Cardiac septum (tissue), 1 donor: ENCODE measurements at regions not wholly inside any gene's neighbourhood (a gene's known extent, or its start where the extent isn't known, plus 50 kb on each side); places are given as distances from the start of the nearest gene placed in this dataset.
A peak's percentile ranks its signal among the peaks of the same experiment; 100 is the strongest.

ENCODE experiments used
- DNase-seq: peaks from one replicate; pipeline ENCODE4 v3.0.0-alpha.2; 2020; ENCODE audit warnings: low spot score
- intact Hi-C: fragments of 100-400 bp; cut with DNase I; formaldehyde crosslinking; loops from one replicate; pipeline ENCODE4 v1.14.0; 2022
- donor health status: DM: no; HTN: no; CAD: no.

- intact Hi-C loops = no loop called here
- DNase-seq = no peak
Measured at GRCh38 chr12:124640056-124640455, 72.6 kb upstream of the NCOR2 start.

- DNase-seq = no peak
Measured at GRCh38 chr12:124639122-124639806, 71.9 kb upstream of the NCOR2 start.

GRCh38 chr12:124637581-124637981 is 70.2 kb upstream of the NCOR2 start:
- no peak for DNase-seq
- intact Hi-C loops = no loop called here

More at GRCh38 chr12:124639122-124639806, 71.9 kb upstream of the NCOR2 start:
- intact Hi-C loops = no loop called here

GRCh38 chr12:124637163-124637562 is 69.8 kb upstream of the NCOR2 start:
- intact Hi-C loops = no loop called here
- DNase-seq = no peak

GRCh38 chr12:124636138-124636978 is 68.9 kb upstream of the NCOR2 start:
- DNase-seq = no peak
- intact Hi-C loops = no loop called here

- intact Hi-C loops = no loop called here
- DNase-seq = no peak
Measured at GRCh38 chr12:124635316-124635715, 67.9 kb upstream of the NCOR2 start.

- intact Hi-C loops = no loop called here
- no peak for DNase-seq
Measured at GRCh38 chr12:124633365-124634362, 66.3 kb upstream of the NCOR2 start.

GRCh38 chr12:124632519-124632984 is 65.1 kb upstream of the NCOR2 start:
- DNase-seq = no peak
- intact Hi-C loops = no loop called here

- intact Hi-C loops = no loop called here
- no peak for DNase-seq
Measured at GRCh38 chr12:124631681-124632256, 64.4 kb upstream of the NCOR2 start.

GRCh38 chr12:124630791-124631313 is 63.4 kb upstream of the NCOR2 start:
- no peak for DNase-seq
- intact Hi-C loops = no loop called here

- DNase-seq = no peak
- intact Hi-C loops = loop anchor here (5.0 kb wide), 2 partner anchors 63 to 92 kb away; partner anchors contain the start of gene NCOR2
Measured at GRCh38 chr12:124629789-124630480, 62.5 kb upstream of the NCOR2 start.

GRCh38 chr12:124629117-124629516 is 61.7 kb upstream of the NCOR2 start:
- intact Hi-C loops = loop anchor here (5.0 kb wide), 2 partner anchors 62 to 93 kb away; partner anchors contain the start of gene NCOR2
- DNase-seq = no peak

- intact Hi-C loops = loop anchor here (2.0 to 5.0 kb wide), 4 partner anchors 27 to 94 kb away; partner anchors contain the start of gene NCOR2
Measured at GRCh38 chr12:124627956-124628355, 60.5 kb upstream of the NCOR2 start.

GRCh38 chr12:124626971-124627411 is 59.6 kb upstream of the NCOR2 start:
- no peak for DNase-seq
- intact Hi-C loops = loop anchor here (2.0 to 5.0 kb wide), 4 partner anchors 28 to 95 kb away; partner anchors contain the start of gene NCOR2

More at GRCh38 chr12:124627956-124628355, 60.5 kb upstream of the NCOR2 start:
- no peak for DNase-seq

- intact Hi-C loops = loop anchor here (2.0 to 5.0 kb wide), 4 partner anchors 29 to 96 kb away; partner anchors contain the start of gene NCOR2
- peak; percentile 92 for DNase-seq
Measured at GRCh38 chr12:124625867-124626675, 58.7 kb upstream of the NCOR2 start.

- intact Hi-C loops = loop anchor here (5.0 kb wide), 2 partner anchors 58 to 97 kb away; partner anchors contain the start of gene NCOR2
- DNase-seq = no peak
Measured at GRCh38 chr12:124624823-124625222, 57.4 kb upstream of the NCOR2 start.
